HCT116 (cell line): ENCODE measurements at regions not wholly inside any gene's neighbourhood (a gene's known extent, or its start where the extent isn't known, plus 50 kb on each side); places are given as distances from the start of the nearest gene placed in this dataset.

Source experiments
- ATAC-seq: fragments of 200-7000 bp; cut with Tn5 transposase; 2 replicates; pipeline ENCODE4 v1.9.1; 2020; ENCODE audit warnings: mild to moderate bottlenecking, moderate library complexity
- BruUV-seq: library from RNA; stranded (reverse); fragments of 400-500 nt; replicated peaks from 2 replicates; lab custom pipeline; 2021; lab: Mats Ljungman, UMichigan
- CTCF ChIA-PET: fragments of 300-600 bp; sonication (Branson Sonifier 250); formaldehyde crosslinking; loops from one replicate; lab custom pipeline; 2021; ENCODE audit warnings: antibody characterized with exemption; lab: Charles Lee
- POLR2A ChIA-PET: fragments of 300-600, 350-600 bp; sonication (Branson Sonifier 250); formaldehyde crosslinking; loops from one replicate; lab custom pipeline; 2021; ENCODE audit warnings: antibody characterized with exemption; lab: Charles Lee
- RAD21 ChIA-PET, 2 experiments: fragments of 300-600 bp; sonication (Branson Sonifier 250); formaldehyde crosslinking; loops; one replicate each; lab custom pipeline; 2023; ENCODE audit warnings: low total read pairs in 2 of 2; ENCODE audit not compliant: uncharacterized antibody in 2 of 2, unreplicated experiment in 2 of 2, low non-redundant PET in 1 of 2; lab: Charles Lee
- DNase-seq: peaks from one replicate; pipeline ENCODE4 v3.0.0-alpha.2; 2010; ENCODE audit warnings: low read depth, low spot score
- H2AFZ ChIP-seq: fragments of 200-600 bp; shearing (Covaris generic), sonication (generic); 2 replicates; pipeline ENCODE4 v1.6.1; 2017; ENCODE audit warnings: low read depth, mixed run types, mixed read lengths, antibody characterized with exemption, low read length; ENCODE audit not compliant: poor library complexity, severe bottlenecking
- H3K27ac ChIP-seq: 2 replicates; pipeline ENCODE4 v1.5.1; 2012; ENCODE audit warnings: low read depth, low read length
- H3K27me3 ChIP-seq: fragments of 200-600 bp; sonication (generic); 2 replicates; pipeline ENCODE4 v1.6.1; 2016; ENCODE audit warnings: mixed run types, low read length, mixed read lengths; ENCODE audit not compliant: insufficient read depth
- H3K36me3 ChIP-seq, 2 experiments: fragments of 200-500 bp in 1 of 2; fragments of 200-600 bp in 1 of 2; sonication (Bioruptor generic) in 1 of 2; sonication (generic) in 1 of 2; 2 replicates each; pipeline versions ENCODE4 v1.5.1 to v1.6.1; 2014 to 2016; ENCODE audit warnings: low read length in 2 of 2, inconsistent platforms in 1 of 2, mixed read lengths in 1 of 2, mixed run types in 1 of 2; ENCODE audit not compliant: insufficient read depth in 2 of 2, control insufficient read depth in 1 of 2
- H3K4me1 ChIP-seq, 2 experiments: fragments of 200-600 bp in 1 of 2; sonication (generic) in 1 of 2; 2 replicates each; pipeline versions ENCODE4 v1.5.1 to v1.6.1; 2012 to 2017; ENCODE audit warnings: low read length in 2 of 2, inconsistent platforms in 1 of 2, mild to moderate bottlenecking in 1 of 2, mixed read lengths in 1 of 2, mixed run types in 1 of 2, moderate library complexity in 1 of 2; ENCODE audit not compliant: insufficient read depth in 2 of 2, control insufficient read depth in 1 of 2
- H3K4me2 ChIP-seq: fragments of 200-600 bp; sonication (generic); 2 replicates; pipeline ENCODE4 v1.6.1; 2017; ENCODE audit warnings: mixed run types, low read length, mixed read lengths
- H3K4me3 ChIP-seq, 2 experiments: fragments of 200-600 bp in 1 of 2; sonication (generic) in 1 of 2; replicated peaks in 1 of 2; 2 replicates each; pipeline ENCODE4 v1.5.1; 2011 to 2016; ENCODE audit warnings: low read length in 2 of 2, control low read depth in 1 of 2, low read depth in 1 of 2, mild to moderate bottlenecking in 1 of 2, mixed read lengths in 1 of 2, mixed run types in 1 of 2
- H3K79me2 ChIP-seq: fragments of 200-600 bp; sonication (generic); 2 replicates; pipeline ENCODE4 v1.6.1; 2017; ENCODE audit warnings: mild to moderate bottlenecking, mixed run types, low read length, moderate library complexity, mixed read lengths; ENCODE audit not compliant: insufficient read depth
- H3K9ac ChIP-seq: fragments of 200-600 bp; sonication (generic); 2 replicates; pipeline ENCODE4 v1.6.1; 2016; ENCODE audit warnings: low read length, mixed read lengths
- H3K9me2 ChIP-seq: fragments of 200-600 bp; sonication (generic), shearing (Covaris generic); 2 replicates; pipeline ENCODE4 v1.6.1; 2017; ENCODE audit warnings: mixed run types, mild to moderate bottlenecking, moderate library complexity; ENCODE audit not compliant: insufficient read depth
- H3K9me3 ChIP-seq, 2 experiments: fragments of 200-500 bp in 1 of 2; fragments of 200-600 bp in 1 of 2; sonication (Bioruptor generic) in 1 of 2; sonication (generic) in 1 of 2; 2 replicates each; pipeline ENCODE4 v1.6.1; 2014 to 2017; ENCODE audit warnings: low read length in 2 of 2, mixed read lengths in 2 of 2, inconsistent platforms in 1 of 2, low read depth in 1 of 2, mild to moderate bottlenecking in 1 of 2, mixed run types in 1 of 2, moderate library complexity in 1 of 2; ENCODE audit not compliant: control insufficient read depth in 1 of 2, insufficient read depth in 1 of 2
- H4K20me1 ChIP-seq: fragments of 200-600 bp; sonication (generic), shearing (Covaris generic); 2 replicates; pipeline ENCODE4 v1.6.1; 2017; ENCODE audit warnings: mixed run types, mild to moderate bottlenecking, moderate library complexity; ENCODE audit not compliant: insufficient read depth
- ATF3 ChIP-seq: IDR thresholded peaks from 2 replicates; pipeline ENCODE4 v1.6.1; 2012
- CBX3 ChIP-seq: IDR thresholded peaks from 2 replicates; pipeline ENCODE4 v1.6.1; 2012; ENCODE audit warnings: low read depth
- CEBPB ChIP-seq: IDR thresholded peaks from 2 replicates; pipeline ENCODE4 v1.6.1; 2012; ENCODE audit warnings: low read depth
- EGR1 ChIP-seq: IDR thresholded peaks from 2 replicates; pipeline ENCODE4 v1.6.1; 2012; ENCODE audit warnings: low read depth
- ELF1 ChIP-seq: IDR thresholded peaks from 2 replicates; pipeline ENCODE4 v1.6.1; 2012; ENCODE audit warnings: low read depth, borderline replicate concordance
- EZH2 ChIP-seq: fragments of 200-600 bp; sonication (generic); IDR thresholded peaks from 2 replicates; pipeline ENCODE4 v1.6.1; 2017; ENCODE audit warnings: antibody characterized with exemption, mixed run types
- FOSL1 ChIP-seq: IDR thresholded peaks from 2 replicates; pipeline ENCODE4 v1.6.1; 2012; ENCODE audit warnings: low read depth
- JUND ChIP-seq: IDR thresholded peaks from 2 replicates; pipeline ENCODE4 v1.6.1; 2012
- MAX ChIP-seq: IDR thresholded peaks from 2 replicates; pipeline ENCODE4 v1.6.1; 2012
- POLR2AphosphoS5 ChIP-seq: IDR thresholded peaks from 2 replicates; pipeline ENCODE4 v1.6.1; 2011; ENCODE audit warnings: mild to moderate bottlenecking, low read depth, low read length, moderate library complexity
- RAD21 ChIP-seq: IDR thresholded peaks from 2 replicates; pipeline ENCODE4 v1.6.1; 2012; ENCODE audit warnings: low read depth, mild to moderate bottlenecking
- REST ChIP-seq: IDR thresholded peaks from 2 replicates; pipeline ENCODE4 v1.6.1; 2012; ENCODE audit warnings: low read depth
- SIN3A ChIP-seq: IDR thresholded peaks from 2 replicates; pipeline ENCODE4 v1.6.1; 2012; ENCODE audit warnings: low read depth
- SP1 ChIP-seq: IDR thresholded peaks from 2 replicates; pipeline ENCODE4 v1.6.1; 2012; ENCODE audit warnings: low read depth
- YY1 ChIP-seq: IDR thresholded peaks from 2 replicates; pipeline ENCODE4 v1.6.1; 2011; ENCODE audit warnings: low read length, low read depth, moderate library complexity, mild to moderate bottlenecking; ENCODE audit not compliant: insufficient replicate concordance; ENCODE audit errors: extremely low read depth
- ZBTB33 ChIP-seq: IDR thresholded peaks from 2 replicates; pipeline ENCODE4 v1.6.1; 2011; ENCODE audit warnings: mild to moderate bottlenecking, low read length, moderate library complexity; ENCODE audit not compliant: insufficient replicate concordance; ENCODE audit errors: extremely low read depth
- ZFX ChIP-seq: fragments of 450-650 bp; IDR thresholded peaks from 2 replicates; pipeline ENCODE4 v1.6.1; 2017
- ZNF274 ChIP-seq: fragments of 200-500 bp; sonication (Bioruptor generic); IDR thresholded peaks from 2 replicates; pipeline ENCODE4 v1.6.1; 2014; ENCODE audit warnings: mild to moderate bottlenecking, low read depth, low read length, inconsistent platforms
- intact Hi-C: fragments of 100-400 bp; cut with micrococcal nuclease; formaldehyde crosslinking; loops from 2 replicates; pipeline ENCODE4 v1.10.0; 2022

GRCh38 chr6:139743664-139744437 lies 369.4 kb upstream of the CITED2 start (continued):
- TF ChIP-seq RAD21, result no peak
- no peak for TF ChIP-seq YY1
- TF ChIP-seq, all 23 proteins: peak for 4

GRCh38 chr6:139742671-139743070 lies 368.2 kb upstream of the CITED2 start:
- Histone ChIP-seq H2AFZ (peak overlapping the region; percentile 25), H3K27ac (no peak overlapping the region), H3K4me2 (no peak overlapping the region), H3K4me1 (peaks cover 0 to 9% of the 10 kb centered on the region in 2 experiments; a peak in 2 of 4 replicates), H3K9me2 (no peaks in the 10 kb centered on the region)
- CTCF ChIA-PET, result no interaction called here
- ATAC-seq, result no peak
- intact Hi-C loops, result no loop called here
- TF ChIP-seq ATF3 (no peak), REST (no peak), FOSL1 (no peak), ZBTB33 (no peak), EGR1 (no peak), ELF1 (no peak), ZFX (no peak), SIN3A (no peak), CEBPB (no peak), CBX3 (no peak), EZH2 (no peak), SP1 (no peak), JUND (no peak), ZNF274 (no peak), POLR2AphosphoS5 (no peak), MAX (no peak)
- TF ChIP-seq, all 23 proteins: peak for 0
- Histone ChIP-seq H4K20me1 (no peaks in the 10 kb centered on the region), H3K9ac (no peak overlapping the region), H3K4me3 (no peak overlapping the region), H3K36me3 (no peaks in the 10 kb centered on the region), H3K9me3 (no peaks in the 10 kb centered on the region), H3K27me3 (no peaks in the 10 kb centered on the region), H3K79me2 (no peaks in the 10 kb centered on the region)
- POLR2A ChIA-PET, result no interaction called here
- DNase-seq, result no peak
- no TSS peak for BruUV-seq
- RAD21 ChIA-PET, result no interaction called here
